Heart right ventricle (tissue), 16 donors: ENCODE measurements at regions not wholly inside any gene's neighbourhood (a gene's known extent, or its start where the extent isn't known, plus 50 kb on each side); places are given as distances from the start of the nearest gene placed in this dataset.

Source experiments
- ATAC-seq, 8 donors: fragments of 200-7000 bp; cut with Tn5 transposase; one replicate each; pipeline ENCODE4 v1.9.1; 2020; ENCODE audit warnings: mild to moderate bottlenecking in 8 of 8, moderate library complexity in 8 of 8, moderate number of reproducible peaks in 1 of 8
- DNase-seq, 2 donors: peaks; one replicate each; pipeline ENCODE4 v3.0.0-alpha.2; 2020
- H3K27ac ChIP-seq, 10 donors: fragments of 200-600 bp; sonication (generic) in 2 of 10; one replicate each; pipeline versions ENCODE4 v1.5.0 to v1.8.0; 2020 to 2022; ENCODE audit warnings: mild to moderate bottlenecking in 3 of 10
- H3K27me3 ChIP-seq, 7 donors: fragments of 200-600 bp; one replicate each; pipeline ENCODE4 v1.8.0; 2021 to 2022; ENCODE audit warnings: mild to moderate bottlenecking in 2 of 7
- H3K36me3 ChIP-seq, 9 donors: fragments of 200-600 bp; sonication (generic) in 1 of 9; one replicate each; pipeline versions ENCODE4 v1.5.0 to v1.8.0; 2020 to 2022; ENCODE audit warnings: mild to moderate bottlenecking in 2 of 9
- H3K4me1 ChIP-seq, 9 donors: fragments of 200-600 bp; sonication (generic) in 1 of 9; one replicate each; pipeline versions ENCODE4 v1.5.0 to v1.8.0; 2020 to 2022; ENCODE audit warnings: mild to moderate bottlenecking in 4 of 9
- H3K4me3 ChIP-seq, 10 donors: fragments of 200-600 bp; sonication (generic) in 2 of 10; one replicate each; pipeline versions ENCODE4 v1.5.0 to v1.8.0; 2020 to 2022; ENCODE audit warnings: mild to moderate bottlenecking in 7 of 10, moderate library complexity in 2 of 10
- H3K9me3 ChIP-seq, 11 donors: fragments of 200-600 bp in 10 of 11; sonication (generic) in 2 of 11; one replicate each; pipeline versions ENCODE4 v1.5.0 to v1.8.0; 2013 to 2022; ENCODE audit warnings: mild to moderate bottlenecking in 2 of 11, control low read depth in 1 of 11, moderate library complexity in 1 of 11
- CTCF ChIP-seq, 9 donors: fragments of 200-600 bp; sonication (generic) in 2 of 9; IDR thresholded peaks; one replicate each; pipeline versions ENCODE4 v1.5.0 to v1.8.0; 2021 to 2022; ENCODE audit warnings: antibody characterized with exemption in 9 of 9, mild to moderate bottlenecking in 5 of 9, moderate library complexity in 1 of 9
- whole genome bisulfite sequencing, 2 donors: extraction: QIAGEN DNeasy Blood & Tissue Kit; methylation state at CpG; one replicate each; pipeline ENCODE4 v1.1.7; 2013; ENCODE audit warnings: inconsistent platforms in 1 of 2; 5-methylcytosine and 5-hydroxymethylcytosine counted together
- intact Hi-C, 10 donors: fragments of 100-400 bp; cut with DNase I; formaldehyde crosslinking; loops; one replicate each; pipeline versions ENCODE4 v1.11.1 to v1.14.2; 2022
- donor health status: Arrhythmogenic right ventricular cardiomyopathy.
- donor health status: ischemic (EF 13 %, LVEDD 7.1; RV severe dilation, severe dysfunction).
- donor health status: healthy with polysubstance abuse.
- donor health status: DM: no; HTN: yes; CAD: no.
- donor health status: DM: no; HTN: no; CAD: no.
- donor health status: ischemic (EF 25% LVEDD 6.9; RV normal size, moderate dysfunction).
- donor health status: ischemic (EF 25% LVEDD 5.7; RV mildly dilated, moderate dysfunction).
- donor health status: healthy.
- donor health status: DM: yes; HTN: yes; CAD: no.
- donor health status: Ischemic cardiomyopathy.
- donor health status: ischemic (EF 35%, LVEDD 5.7; RV mildly dilated, moderate dysfunction).
- donor health status: nonischemic (EF 11% LVEDD 7.7; RV severe dilation, severe dysfunction).
- donor health status: DM: yes; HTN: yes; CAD: no.
- donor health status: PGD.
- donor health status: ischemic (EF 29% LVEDD 5.4; RV normal size, mild dysfunction).
- donor health status: nonischemic (EF 23%, LVEDD 6.1; RV moderate dilation, normal function).

- Histone ChIP-seq H3K27ac (no peak overlapping the region), H3K4me3 (no peak overlapping the region), H3K4me1 (peaks cover 0 to 6% (median 0%) of the 10 kb centered on the region in 9 donors), H3K36me3 (no peaks in the 10 kb centered on the region), H3K27me3 (no peaks in the 10 kb centered on the region), H3K9me3 (no peaks in the 10 kb centered on the region)
- DNase-seq (no peak), ATAC-seq (no peak)
- 82 to 86% methylated on average over 4 of the region's 4 CpGs for WGBS, 2 donors
- intact Hi-C loops: loop anchor here in 5 of 10 donors (5.0 to 10.0 kb wide), 4 partner anchors 253 to 337 kb away; no protein-coding TSS in a partner anchor
- TF ChIP-seq CTCF (IDR thresholded peaks at IDR 0.05): no peak
These were observed 288.4 kb upstream of the PCSK5 start for GRCh38 chr9:75602060-75602459.

GRCh38 chr9:75604661-75605060, 285.8 kb upstream of the PCSK5 start:
- no peak for ATAC-seq
- H3K36me3 ChIP-seq: no peaks in the 10 kb centered on the region
- 71 to 75% methylated on average over 2 of the region's 2 CpGs for WGBS, 2 donors
- H3K4me1 ChIP-seq: peaks cover 0 to 6% (median 0%) of the 10 kb centered on the region in 9 donors
- no peaks in the 10 kb centered on the region for H3K27me3 ChIP-seq
- no peak overlapping the region for H3K4me3 ChIP-seq
- H3K27ac ChIP-seq: no peak overlapping the region
- no peak for DNase-seq
- H3K9me3 ChIP-seq: no peaks in the 10 kb centered on the region
- intact Hi-C loops: loop anchor here in 5 of 10 donors (5.0 to 10.0 kb wide), 4 partner anchors 250 to 340 kb away; no protein-coding TSS in a partner anchor
- no peak for TF ChIP-seq CTCF (IDR thresholded peaks at IDR 0.05)

GRCh38 chr9:75607521-75607920, 283.0 kb upstream of the PCSK5 start:
- no peaks in the 10 kb centered on the region for H3K36me3 ChIP-seq
- no peaks in the 10 kb centered on the region for H3K9me3 ChIP-seq
- WGBS, 2 donors: 67 to 78% methylated on average over 2 of the region's 2 CpGs
- DNase-seq (no peak), ATAC-seq (no peak)
- intact Hi-C loops: loop anchor here in 4 of 10 donors (10.0 kb wide), 3 partner anchors 247 to 343 kb away; no protein-coding TSS in a partner anchor
- no peak overlapping the region for H3K27ac ChIP-seq
- TF ChIP-seq CTCF (IDR thresholded peaks at IDR 0.05): no peak
- no peaks in the 10 kb centered on the region for H3K27me3 ChIP-seq
- H3K4me1 ChIP-seq: peaks cover 0 to 6% (median 0%) of the 10 kb centered on the region in 9 donors
- H3K4me3 ChIP-seq: no peak overlapping the region

- H3K27me3 ChIP-seq: no peaks in the 10 kb centered on the region
- intact Hi-C loops: loop anchor here in 4 of 10 donors (10.0 kb wide), 3 partner anchors 245 to 345 kb away; no protein-coding TSS in a partner anchor
- H3K9me3 ChIP-seq: no peaks in the 10 kb centered on the region
- no peak for DNase-seq
- no peak overlapping the region for H3K27ac ChIP-seq
- no peaks in the 10 kb centered on the region for H3K36me3 ChIP-seq
- TF ChIP-seq CTCF (IDR thresholded peaks at IDR 0.05): no peak
- no peak for ATAC-seq
- peaks cover 0 to 10% (median 1%) of the 10 kb centered on the region in 9 donors for H3K4me1 ChIP-seq
- no peak overlapping the region for H3K4me3 ChIP-seq
These were observed 281.1 kb upstream of the PCSK5 start for GRCh38 chr9:75609401-75609800.
